ENCODE measurements at regions not wholly inside any gene's neighbourhood (a gene's known extent, or its start where the extent isn't known, plus 50 kb on each side); places are given as distances from the start of the nearest gene placed in this dataset.
"Not testable (repeated sequence)": the region's sequence is repeated elsewhere in the genome, so short reads cannot be mapped to it uniquely, and the experiment has no call there.

- DNase-seq = no peak
Observed at GRCh38 chr18:998936-999335, 94.3 kb downstream of the ADCYAP1 start.

GRCh38 chr18:1002653-1003178 is 98.0 kb downstream of the ADCYAP1 start:
- DNase-seq = no peak

- no peak for DNase-seq
Observed at GRCh38 chr18:1003499-1003898, 98.8 kb downstream of the ADCYAP1 start.

GRCh38 chr18:1006304-1006703 is 101.6 kb downstream of the ADCYAP1 start:
- no peak for DNase-seq

- DNase-seq = no peak
Observed at GRCh38 chr18:1006965-1007364, 102.3 kb downstream of the ADCYAP1 start.

- no peak for DNase-seq
Observed at GRCh38 chr18:1011349-1011748, 106.7 kb downstream of the ADCYAP1 start.

- DNase-seq = no peak
Observed at GRCh38 chr18:1012775-1013174, 108.1 kb downstream of the ADCYAP1 start.

- no peak for DNase-seq
Observed at GRCh38 chr18:1013951-1014350, 109.3 kb downstream of the ADCYAP1 start.

- no peak for DNase-seq
Observed at GRCh38 chr18:1014509-1014908, 109.8 kb downstream of the ADCYAP1 start.

- no peak for DNase-seq
Observed at GRCh38 chr18:1014951-1015624, 110.4 kb downstream of the ADCYAP1 start.

- no peak for DNase-seq
Observed at GRCh38 chr18:1015777-1016176, 111.1 kb downstream of the ADCYAP1 start.

GRCh38 chr18:1017227-1018058 is 112.8 kb downstream of the ADCYAP1 start:
- DNase-seq = no peak

GRCh38 chr18:1018181-1018681 is 113.6 kb downstream of the ADCYAP1 start:
- no peak for DNase-seq

- DNase-seq = no peak
Observed at GRCh38 chr18:1019191-1019590, 114.5 kb downstream of the ADCYAP1 start.

GRCh38 chr18:1020731-1021344 is 116.2 kb downstream of the ADCYAP1 start:
- no peak for DNase-seq

- no peak for DNase-seq
Observed at GRCh38 chr18:1026930-1027329, 122.3 kb downstream of the ADCYAP1 start.

- not testable (repeated sequence) for DNase-seq
Observed at GRCh38 chr18:1033092-1033491, 128.4 kb downstream of the ADCYAP1 start.

GRCh38 chr18:1034971-1035370 is 130.3 kb downstream of the ADCYAP1 start:
- no peak for DNase-seq

- DNase-seq = no peak
Observed at GRCh38 chr18:1036926-1037325, 132.3 kb downstream of the ADCYAP1 start.

- DNase-seq = no peak
Observed at GRCh38 chr18:1037776-1038175, 133.1 kb downstream of the ADCYAP1 start.

GRCh38 chr18:1039421-1039820 is 134.8 kb downstream of the ADCYAP1 start:
- DNase-seq = no peak

- DNase-seq = not testable (repeated sequence)
Observed at GRCh38 chr18:1043039-1043438, 138.4 kb downstream of the ADCYAP1 start.

- no peak for DNase-seq
Observed at GRCh38 chr18:1045658-1046057, 141.0 kb downstream of the ADCYAP1 start.

Measured in stimulated activated naive CD4-positive, alpha-beta T cell (primary cell).